Vagina (tissue), 2 donors: ENCODE measurements at regions not wholly inside any gene's neighbourhood (a gene's known extent, or its start where the extent isn't known, plus 50 kb on each side); places are given as distances from the start of the nearest gene placed in this dataset.

Source experiments
- POLR2AphosphoS5 ChIP-seq, 2 donors: sonication (generic); formaldehyde crosslinking; IDR thresholded peaks; one replicate each; pipeline ENCODE4 v1.9.0; 2017; ENCODE audit warnings: antibody characterized with exemption in 2 of 2, mild to moderate bottlenecking in 2 of 2, low read depth in 1 of 2; ENCODE audit not compliant: insufficient read depth in 1 of 2
- TF ChIP-seq, protein P1 (sequence below), 3 experiments: fragments of 450-650 bp in 2 of 3; fragments of 200-600 bp in 1 of 3; sonication (generic) in 1 of 3; IDR thresholded peaks; one replicate each; pipeline ENCODE4 v1.5.1; 2017 to 2019; ENCODE audit warnings: antibody characterized with exemption in 3 of 3, mild to moderate bottlenecking in 2 of 3, moderate library complexity in 2 of 3

DNA sequence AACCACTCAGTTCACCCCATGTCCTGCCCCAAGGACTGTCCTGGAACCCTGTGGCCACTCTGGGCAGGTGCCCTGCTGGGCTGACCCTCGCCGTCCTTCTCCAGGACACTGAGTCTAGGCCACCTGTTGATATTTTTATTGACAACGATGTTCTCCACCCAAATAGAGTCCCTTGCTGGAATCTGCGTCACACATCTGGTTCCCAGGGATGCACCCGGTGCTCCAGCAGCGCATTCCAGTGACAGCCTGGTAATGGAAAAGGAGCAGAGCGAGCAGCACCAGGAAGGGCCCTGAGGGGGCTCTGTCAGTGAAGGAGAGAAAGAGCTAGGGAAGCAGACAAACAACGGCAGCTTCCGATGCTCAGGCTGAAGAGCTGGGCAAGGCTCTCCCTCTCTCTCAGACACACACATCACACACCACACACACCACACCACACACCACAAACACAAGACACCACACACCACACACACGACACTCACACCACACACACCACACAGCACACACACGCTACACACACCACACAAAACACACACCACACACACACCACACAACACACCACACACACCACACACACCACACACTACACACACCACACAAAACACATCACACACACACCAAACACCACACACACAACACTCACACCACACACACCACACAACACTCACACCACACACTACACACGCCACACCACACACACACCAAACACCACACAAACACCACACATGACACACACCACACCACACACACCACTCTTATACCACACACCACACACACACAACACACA lies 117.9 kb upstream of the THBS2 start:
- no peak for TF ChIP-seq POLR2AphosphoS5 (IDR thresholded peaks at IDR 0.05; ENCODE audit: insufficient read depth in 1 of 2, low read depth in 1 of 2)
- TF ChIP-seq, protein P1, sequence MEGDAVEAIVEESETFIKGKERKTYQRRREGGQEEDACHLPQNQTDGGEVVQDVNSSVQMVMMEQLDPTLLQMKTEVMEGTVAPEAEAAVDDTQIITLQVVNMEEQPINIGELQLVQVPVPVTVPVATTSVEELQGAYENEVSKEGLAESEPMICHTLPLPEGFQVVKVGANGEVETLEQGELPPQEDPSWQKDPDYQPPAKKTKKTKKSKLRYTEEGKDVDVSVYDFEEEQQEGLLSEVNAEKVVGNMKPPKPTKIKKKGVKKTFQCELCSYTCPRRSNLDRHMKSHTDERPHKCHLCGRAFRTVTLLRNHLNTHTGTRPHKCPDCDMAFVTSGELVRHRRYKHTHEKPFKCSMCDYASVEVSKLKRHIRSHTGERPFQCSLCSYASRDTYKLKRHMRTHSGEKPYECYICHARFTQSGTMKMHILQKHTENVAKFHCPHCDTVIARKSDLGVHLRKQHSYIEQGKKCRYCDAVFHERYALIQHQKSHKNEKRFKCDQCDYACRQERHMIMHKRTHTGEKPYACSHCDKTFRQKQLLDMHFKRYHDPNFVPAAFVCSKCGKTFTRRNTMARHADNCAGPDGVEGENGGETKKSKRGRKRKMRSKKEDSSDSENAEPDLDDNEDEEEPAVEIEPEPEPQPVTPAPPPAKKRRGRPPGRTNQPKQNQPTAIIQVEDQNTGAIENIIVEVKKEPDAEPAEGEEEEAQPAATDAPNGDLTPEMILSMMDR (IDR thresholded peaks at IDR 0.05), result no peak
